ENCODE measurements at regions not wholly inside any gene's neighbourhood (a gene's known extent, or its start where the extent isn't known, plus 50 kb on each side); places are given as distances from the start of the nearest gene placed in this dataset.

GRCh38 chr4:11631416-11631815 is 202.7 kb upstream of the HS3ST1 start:
- Mint-ChIP-seq H3K4me3 (no peak overlapping the region), H3K36me3 (ENCODE audit: low read depth) (no peaks in the 10 kb centered on the region), H3K4me1 (ENCODE audit: low read depth) (no peaks in the 10 kb centered on the region), H3K27ac (no peak overlapping the region), H3K27me3 (no peaks in the 10 kb centered on the region), H3K9me3 (no peaks in the 10 kb centered on the region)
- CTCF ChIA-PET: no interaction called here
- H3K36me3 ChIP-seq (ENCODE audit: insufficient read depth, low read length): no peaks in the 10 kb centered on the region
- no peak for ATAC-seq (ENCODE audit: poor library complexity)
- no peaks in the 10 kb centered on the region for H3K27me3 ChIP-seq (ENCODE audit: control insufficient read depth in 1 of 2, insufficient read depth in 2 of 2, low read length in 2 of 2)
- DNase-seq: no peak
- TF ChIP-seq CTCF (IDR thresholded peaks at IDR 0.05): no peak
- H3K27ac ChIP-seq (ENCODE audit: low read depth in 1 of 2, low read length in 2 of 2): no peak overlapping the region
- intact Hi-C loops (cut with DNase I, micrococcal nuclease): no loop called here
- no peaks in the 10 kb centered on the region for H3K4me1 ChIP-seq (ENCODE audit: insufficient read depth, low read length)
- no peaks in the 10 kb centered on the region for H3K9me3 ChIP-seq (ENCODE audit: control insufficient read depth in 1 of 2, insufficient read depth in 1 of 2, low read length in 2 of 2)
- POLR2A ChIA-PET: no interaction called here
- no peak overlapping the region for H3K4me3 ChIP-seq (ENCODE audit: low read length)

DNA sequence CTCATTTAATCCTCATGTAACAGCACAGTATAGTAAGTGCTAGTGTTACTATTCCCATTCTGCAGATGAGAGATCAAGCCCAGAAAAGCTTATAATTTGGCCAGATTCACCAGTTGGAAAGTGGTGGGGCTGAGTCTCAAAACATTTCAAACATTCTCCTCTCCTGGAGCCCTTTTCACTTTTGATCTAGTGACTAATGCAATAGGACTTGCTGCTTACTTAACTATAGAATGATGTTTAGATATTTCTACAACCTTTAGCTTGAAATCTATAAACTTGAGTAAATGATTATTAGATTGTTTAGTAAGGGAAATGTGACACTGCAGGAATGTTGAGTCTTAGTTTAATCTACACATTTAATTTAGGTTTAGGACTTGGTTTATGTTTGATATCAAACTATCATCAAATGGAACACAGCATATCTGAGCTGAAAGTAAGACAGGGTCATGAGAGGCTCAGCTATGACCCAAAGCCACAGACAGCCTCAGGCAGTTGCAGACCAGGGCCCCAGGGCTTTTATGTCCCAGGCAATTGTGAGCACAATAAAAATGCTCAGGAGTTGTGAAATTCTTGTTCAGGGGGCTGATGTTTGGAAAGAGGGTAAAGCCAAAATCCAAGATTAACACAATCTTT is 199.5 kb upstream of the HS3ST1 start:
- intact Hi-C loops (cut with DNase I, micrococcal nuclease): loop anchor here in 1 of 2 experiments (10.0 kb wide), 1 partner anchor 1073 kb away; no protein-coding TSS in a partner anchor
- H3K36me3 Mint-ChIP-seq (ENCODE audit: low read depth): no peaks in the 10 kb centered on the region

DNA sequence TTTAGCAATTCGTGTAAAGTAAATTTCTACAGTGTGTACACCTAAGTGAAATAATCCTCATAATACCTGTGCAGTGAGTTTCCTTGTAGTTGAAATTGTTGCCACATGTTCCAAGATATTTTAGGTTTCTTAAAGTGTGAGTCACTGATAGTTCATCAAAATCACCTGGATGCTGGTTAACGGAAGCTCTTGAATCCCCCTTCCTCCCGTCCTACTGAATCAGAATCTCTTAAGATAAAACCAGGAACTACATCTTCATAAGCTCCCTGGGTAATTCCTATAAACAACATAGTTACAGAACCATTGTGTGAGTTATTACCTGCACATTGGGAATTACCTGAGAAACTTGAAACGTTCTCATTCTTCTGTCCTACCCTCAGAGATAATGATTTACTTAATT is 197.4 kb upstream of the HS3ST1 start:
- ATAC-seq (ENCODE audit: poor library complexity): no peak
- no peaks in the 10 kb centered on the region for H3K27me3 Mint-ChIP-seq
- H3K4me1 ChIP-seq (ENCODE audit: insufficient read depth, low read length): no peaks in the 10 kb centered on the region
- POLR2A ChIA-PET: no interaction called here
- H3K27ac ChIP-seq (ENCODE audit: low read depth in 1 of 2, low read length in 2 of 2): no peak overlapping the region
- no peak for DNase-seq
- no peak overlapping the region for H3K27ac Mint-ChIP-seq
- intact Hi-C loops (cut with DNase I, micrococcal nuclease): loop anchor here in 1 of 2 experiments (10.0 kb wide), 1 partner anchor 1071 kb away; no protein-coding TSS in a partner anchor
- H3K9me3 ChIP-seq (ENCODE audit: control insufficient read depth in 1 of 2, insufficient read depth in 1 of 2, low read length in 2 of 2): no peaks in the 10 kb centered on the region
- H3K36me3 Mint-ChIP-seq (ENCODE audit: low read depth): no peaks in the 10 kb centered on the region
- CTCF ChIA-PET: no interaction called here
- no peaks in the 10 kb centered on the region for H3K27me3 ChIP-seq (ENCODE audit: control insufficient read depth in 1 of 2, insufficient read depth in 2 of 2, low read length in 2 of 2)
- H3K36me3 ChIP-seq (ENCODE audit: insufficient read depth, low read length): no peaks in the 10 kb centered on the region
- no peak overlapping the region for H3K4me3 ChIP-seq (ENCODE audit: low read length)
- no peaks in the 10 kb centered on the region for H3K4me1 Mint-ChIP-seq (ENCODE audit: low read depth)
- no peak overlapping the region for H3K4me3 Mint-ChIP-seq
- TF ChIP-seq CTCF (IDR thresholded peaks at IDR 0.05): no peak
- H3K9me3 Mint-ChIP-seq: no peaks in the 10 kb centered on the region

More for the DNA sequence above, 199.5 kb upstream of the HS3ST1 start:
- ATAC-seq (ENCODE audit: poor library complexity) (no peak), DNase-seq (no peak)
- Mint-ChIP-seq H3K27me3 (no peaks in the 10 kb centered on the region), H3K4me1 (ENCODE audit: low read depth) (no peaks in the 10 kb centered on the region), H3K9me3 (no peaks in the 10 kb centered on the region), H3K4me3 (no peak overlapping the region), H3K27ac (no peak overlapping the region)
- POLR2A ChIA-PET: no interaction called here
- no peak overlapping the region for H3K4me3 ChIP-seq (ENCODE audit: low read length)
- no peaks in the 10 kb centered on the region for H3K36me3 ChIP-seq (ENCODE audit: insufficient read depth, low read length)
- CTCF ChIA-PET: no interaction called here
- H3K4me1 ChIP-seq (ENCODE audit: insufficient read depth, low read length): no peaks in the 10 kb centered on the region
- H3K9me3 ChIP-seq (ENCODE audit: control insufficient read depth in 1 of 2, insufficient read depth in 1 of 2, low read length in 2 of 2): no peaks in the 10 kb centered on the region
- no peaks in the 10 kb centered on the region for H3K27me3 ChIP-seq (ENCODE audit: control insufficient read depth in 1 of 2, insufficient read depth in 2 of 2, low read length in 2 of 2)
- H3K27ac ChIP-seq (ENCODE audit: low read depth in 1 of 2, low read length in 2 of 2): no peak overlapping the region
- TF ChIP-seq CTCF (IDR thresholded peaks at IDR 0.05): no peak
